ENCODE measurements at regions not wholly inside any gene's neighbourhood (a gene's known extent, or its start where the extent isn't known, plus 50 kb on each side); places are given as distances from the start of the nearest gene placed in this dataset.
"Not testable (repeated sequence)": the region's sequence is repeated elsewhere in the genome, so short reads cannot be mapped to it uniquely, and the experiment has no call there.

DNA sequence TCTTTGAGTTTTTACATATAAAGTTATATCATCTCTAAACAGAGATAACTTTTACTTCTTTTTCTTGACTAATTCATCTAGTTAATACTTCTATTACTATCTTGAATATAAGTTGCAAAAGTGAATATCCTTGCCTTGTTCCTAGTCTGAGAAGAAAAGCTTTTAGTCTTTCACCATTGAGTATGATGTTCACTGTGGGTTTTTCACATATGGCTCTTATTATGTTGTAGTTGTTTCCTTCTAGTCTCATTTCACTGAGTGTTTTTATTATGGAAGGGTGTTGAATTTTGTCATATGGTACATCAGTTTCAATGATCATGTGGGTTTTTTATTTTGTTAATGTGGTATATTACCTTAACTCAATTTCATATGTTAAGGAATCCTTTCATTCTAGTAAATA lies 488.3 kb downstream of the COL12A1 start (continued):
- TF ChIP-seq, protein P1, sequence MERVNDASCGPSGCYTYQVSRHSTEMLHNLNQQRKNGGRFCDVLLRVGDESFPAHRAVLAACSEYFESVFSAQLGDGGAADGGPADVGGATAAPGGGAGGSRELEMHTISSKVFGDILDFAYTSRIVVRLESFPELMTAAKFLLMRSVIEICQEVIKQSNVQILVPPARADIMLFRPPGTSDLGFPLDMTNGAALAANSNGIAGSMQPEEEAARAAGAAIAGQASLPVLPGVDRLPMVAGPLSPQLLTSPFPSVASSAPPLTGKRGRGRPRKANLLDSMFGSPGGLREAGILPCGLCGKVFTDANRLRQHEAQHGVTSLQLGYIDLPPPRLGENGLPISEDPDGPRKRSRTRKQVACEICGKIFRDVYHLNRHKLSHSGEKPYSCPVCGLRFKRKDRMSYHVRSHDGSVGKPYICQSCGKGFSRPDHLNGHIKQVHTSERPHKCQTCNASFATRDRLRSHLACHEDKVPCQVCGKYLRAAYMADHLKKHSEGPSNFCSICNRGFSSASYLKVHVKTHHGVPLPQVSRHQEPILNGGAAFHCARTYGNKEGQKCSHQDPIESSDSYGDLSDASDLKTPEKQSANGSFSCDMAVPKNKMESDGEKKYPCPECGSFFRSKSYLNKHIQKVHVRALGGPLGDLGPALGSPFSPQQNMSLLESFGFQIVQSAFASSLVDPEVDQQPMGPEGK (CRISPR knock-in tag; IDR thresholded peaks at IDR 0.05; ENCODE audit: borderline replicate concordance) = no peak

DNA sequence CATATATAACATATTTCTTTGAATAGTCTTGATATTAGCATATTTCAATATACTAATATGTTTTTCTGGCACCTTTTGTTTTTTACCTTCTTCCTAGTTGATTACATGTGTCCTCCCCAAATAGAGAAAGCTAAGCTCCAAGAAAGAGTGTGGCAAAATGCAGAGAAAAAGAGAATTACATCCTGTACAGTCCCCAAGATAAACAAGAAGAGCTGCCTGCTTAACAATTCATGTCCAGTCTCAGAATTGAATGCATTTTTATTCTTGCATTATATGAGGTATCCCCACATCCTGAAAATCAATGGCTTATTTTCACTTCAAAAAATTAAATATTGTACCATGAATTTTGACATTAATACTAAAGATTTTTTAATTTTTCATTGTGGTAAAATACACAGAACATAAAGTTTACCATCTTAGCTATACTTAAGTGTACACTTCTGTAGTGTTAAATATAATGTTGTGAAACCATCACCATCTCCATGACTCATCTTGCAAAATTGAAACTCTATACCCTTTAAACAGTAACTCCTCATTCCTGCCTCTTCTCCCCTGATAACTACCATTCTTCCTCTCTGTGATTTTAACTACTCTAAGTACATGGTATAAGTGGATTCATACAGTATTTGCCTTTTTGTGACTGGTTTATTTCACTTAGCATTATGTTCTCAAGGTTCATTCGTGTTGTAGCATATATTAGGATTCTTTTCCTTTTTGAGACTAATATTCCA lies 490.3 kb downstream of the COL12A1 start:
- no peak for ATAC-seq
- TF ChIP-seq ZFP3 (CRISPR knock-in tag; IDR thresholded peaks at IDR 0.05) = no peak
- TF ChIP-seq GLIS3 (CRISPR knock-in tag; IDR thresholded peaks at IDR 0.05) = no peak
- TF ChIP-seq ARNTL (CRISPR knock-in tag; IDR thresholded peaks at IDR 0.05; ENCODE audit: borderline replicate concordance, low read depth) = no peak
- TF ChIP-seq TCF4 (CRISPR knock-in tag; IDR thresholded peaks at IDR 0.05; ENCODE audit: borderline replicate concordance) = no peak
- no peak for TF ChIP-seq ESRRG (CRISPR knock-in tag; IDR thresholded peaks at IDR 0.05)
- no peak for TF ChIP-seq ZNF70 (CRISPR knock-in tag; IDR thresholded peaks at IDR 0.05)
- TF ChIP-seq ZFP30 (CRISPR knock-in tag; IDR thresholded peaks at IDR 0.05) = no peak
- no peak for TF ChIP-seq ZC3H10 (CRISPR knock-in tag; IDR thresholded peaks at IDR 0.05)
- TF ChIP-seq, protein P2, sequence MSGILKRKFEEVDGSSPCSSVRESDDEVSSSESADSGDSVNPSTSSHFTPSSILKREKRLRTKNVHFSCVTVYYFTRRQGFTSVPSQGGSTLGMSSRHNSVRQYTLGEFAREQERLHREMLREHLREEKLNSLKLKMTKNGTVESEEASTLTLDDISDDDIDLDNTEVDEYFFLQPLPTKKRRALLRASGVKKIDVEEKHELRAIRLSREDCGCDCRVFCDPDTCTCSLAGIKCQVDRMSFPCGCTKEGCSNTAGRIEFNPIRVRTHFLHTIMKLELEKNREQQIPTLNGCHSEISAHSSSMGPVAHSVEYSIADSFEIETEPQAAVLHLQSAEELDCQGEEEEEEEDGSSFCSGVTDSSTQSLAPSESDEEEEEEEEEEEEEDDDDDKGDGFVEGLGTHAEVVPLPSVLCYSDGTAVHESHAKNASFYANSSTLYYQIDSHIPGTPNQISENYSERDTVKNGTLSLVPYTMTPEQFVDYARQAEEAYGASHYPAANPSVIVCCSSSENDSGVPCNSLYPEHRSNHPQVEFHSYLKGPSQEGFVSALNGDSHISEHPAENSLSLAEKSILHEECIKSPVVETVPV (CRISPR knock-in tag; IDR thresholded peaks at IDR 0.05) = no peak
- no peak for TF ChIP-seq PPARA (CRISPR knock-in tag; IDR thresholded peaks at IDR 0.05; ENCODE audit: borderline replicate concordance)
- no peak for TF ChIP-seq SNAI2 (CRISPR knock-in tag; IDR thresholded peaks at IDR 0.05)
- no peak for TF ChIP-seq ZNF8 (CRISPR knock-in tag; IDR thresholded peaks at IDR 0.05)
- TF ChIP-seq ISL1 (CRISPR knock-in tag; IDR thresholded peaks at IDR 0.05) = no peak
- TF ChIP-seq, protein P3, sequence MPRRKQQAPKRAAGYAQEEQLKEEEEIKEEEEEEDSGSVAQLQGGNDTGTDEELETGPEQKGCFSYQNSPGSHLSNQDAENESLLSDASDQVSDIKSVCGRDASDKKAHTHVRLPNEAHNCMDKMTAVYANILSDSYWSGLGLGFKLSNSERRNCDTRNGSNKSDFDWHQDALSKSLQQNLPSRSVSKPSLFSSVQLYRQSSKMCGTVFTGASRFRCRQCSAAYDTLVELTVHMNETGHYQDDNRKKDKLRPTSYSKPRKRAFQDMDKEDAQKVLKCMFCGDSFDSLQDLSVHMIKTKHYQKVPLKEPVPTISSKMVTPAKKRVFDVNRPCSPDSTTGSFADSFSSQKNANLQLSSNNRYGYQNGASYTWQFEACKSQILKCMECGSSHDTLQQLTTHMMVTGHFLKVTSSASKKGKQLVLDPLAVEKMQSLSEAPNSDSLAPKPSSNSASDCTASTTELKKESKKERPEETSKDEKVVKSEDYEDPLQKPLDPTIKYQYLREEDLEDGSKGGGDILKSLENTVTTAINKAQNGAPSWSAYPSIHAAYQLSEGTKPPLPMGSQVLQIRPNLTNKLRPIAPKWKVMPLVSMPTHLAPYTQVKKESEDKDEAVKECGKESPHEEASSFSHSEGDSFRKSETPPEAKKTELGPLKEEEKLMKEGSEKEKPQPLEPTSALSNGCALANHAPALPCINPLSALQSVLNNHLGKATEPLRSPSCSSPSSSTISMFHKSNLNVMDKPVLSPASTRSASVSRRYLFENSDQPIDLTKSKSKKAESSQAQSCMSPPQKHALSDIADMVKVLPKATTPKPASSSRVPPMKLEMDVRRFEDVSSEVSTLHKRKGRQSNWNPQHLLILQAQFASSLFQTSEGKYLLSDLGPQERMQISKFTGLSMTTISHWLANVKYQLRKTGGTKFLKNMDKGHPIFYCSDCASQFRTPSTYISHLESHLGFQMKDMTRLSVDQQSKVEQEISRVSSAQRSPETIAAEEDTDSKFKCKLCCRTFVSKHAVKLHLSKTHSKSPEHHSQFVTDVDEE (CRISPR knock-in tag; IDR thresholded peaks at IDR 0.05) = no peak
- no peak for TF ChIP-seq CSDC2 (CRISPR knock-in tag; IDR thresholded peaks at IDR 0.05)
- no peak for TF ChIP-seq ZNF565 (CRISPR knock-in tag; conservative IDR thresholded peaks at IDR 0.05; ENCODE audit: low read depth)
- TF ChIP-seq, protein P4, sequence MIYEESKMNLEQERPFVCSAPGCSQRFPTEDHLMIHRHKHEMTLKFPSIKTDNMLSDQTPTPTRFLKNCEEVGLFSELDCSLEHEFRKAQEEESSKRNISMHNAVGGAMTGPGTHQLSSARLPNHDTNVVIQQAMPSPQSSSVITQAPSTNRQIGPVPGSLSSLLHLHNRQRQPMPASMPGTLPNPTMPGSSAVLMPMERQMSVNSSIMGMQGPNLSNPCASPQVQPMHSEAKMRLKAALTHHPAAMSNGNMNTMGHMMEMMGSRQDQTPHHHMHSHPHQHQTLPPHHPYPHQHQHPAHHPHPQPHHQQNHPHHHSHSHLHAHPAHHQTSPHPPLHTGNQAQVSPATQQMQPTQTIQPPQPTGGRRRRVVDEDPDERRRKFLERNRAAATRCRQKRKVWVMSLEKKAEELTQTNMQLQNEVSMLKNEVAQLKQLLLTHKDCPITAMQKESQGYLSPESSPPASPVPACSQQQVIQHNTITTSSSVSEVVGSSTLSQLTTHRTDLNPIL (CRISPR knock-in tag; IDR thresholded peaks at IDR 0.05; ENCODE audit: low read depth) = no peak

DNA sequence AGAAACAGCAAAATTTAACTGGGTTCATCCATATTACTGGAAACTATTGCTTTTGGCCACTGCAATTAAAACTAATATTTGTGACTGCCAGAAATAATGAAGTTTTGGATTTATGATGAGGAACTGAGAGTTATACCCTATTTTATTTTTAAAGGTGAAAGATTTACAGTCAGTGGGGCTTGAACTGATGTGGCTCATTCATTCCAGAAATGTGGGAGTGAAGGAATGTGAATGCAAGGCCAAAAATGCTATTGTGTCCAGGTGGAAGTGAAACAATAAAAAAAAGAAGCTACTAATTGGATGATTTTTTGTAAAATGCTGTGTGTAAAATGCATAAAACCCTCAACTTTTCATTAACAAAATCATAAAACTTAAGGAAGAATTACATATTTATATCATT lies 491.9 kb downstream of the COL12A1 start:
- TF ChIP-seq ZFP3 (CRISPR knock-in tag; IDR thresholded peaks at IDR 0.05) = no peak
- no peak for ATAC-seq

DNA sequence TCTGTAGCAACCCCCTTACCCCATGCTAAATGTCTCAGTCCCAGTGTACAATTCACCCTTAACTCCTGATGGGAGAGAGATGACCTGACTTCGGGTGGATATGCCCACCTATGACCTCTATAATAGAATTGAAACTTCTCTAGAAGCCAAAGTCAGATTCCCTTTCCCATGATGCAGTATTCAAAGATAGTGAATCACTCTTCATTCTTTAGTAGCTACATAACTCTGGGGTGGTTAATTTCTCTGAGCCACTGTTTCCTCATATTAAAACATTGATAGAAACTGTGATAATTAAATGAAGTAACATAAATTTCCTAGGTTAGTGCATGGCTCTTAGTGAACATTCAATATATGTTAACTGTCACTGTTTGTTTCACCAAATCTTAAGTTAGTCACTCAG lies 500.4 kb downstream of the COL12A1 start:
- no peak for ATAC-seq
- TF ChIP-seq, protein P5, sequence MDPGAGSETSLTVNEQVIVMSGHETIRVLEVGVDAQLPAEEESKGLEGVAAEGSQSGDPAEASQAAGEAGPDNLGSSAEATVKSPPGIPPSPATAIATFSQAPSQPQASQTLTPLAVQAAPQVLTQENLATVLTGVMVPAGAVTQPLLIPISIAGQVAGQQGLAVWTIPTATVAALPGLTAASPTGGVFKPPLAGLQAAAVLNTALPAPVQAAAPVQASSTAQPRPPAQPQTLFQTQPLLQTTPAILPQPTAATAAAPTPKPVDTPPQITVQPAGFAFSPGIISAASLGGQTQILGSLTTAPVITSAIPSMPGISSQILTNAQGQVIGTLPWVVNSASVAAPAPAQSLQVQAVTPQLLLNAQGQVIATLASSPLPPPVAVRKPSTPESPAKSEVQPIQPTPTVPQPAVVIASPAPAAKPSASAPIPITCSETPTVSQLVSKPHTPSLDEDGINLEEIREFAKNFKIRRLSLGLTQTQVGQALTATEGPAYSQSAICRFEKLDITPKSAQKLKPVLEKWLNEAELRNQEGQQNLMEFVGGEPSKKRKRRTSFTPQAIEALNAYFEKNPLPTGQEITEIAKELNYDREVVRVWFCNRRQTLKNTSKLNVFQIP (CRISPR knock-in tag; IDR thresholded peaks at IDR 0.05; ENCODE audit: borderline replicate concordance, low read depth) = no peak
- TF ChIP-seq, protein P4 (CRISPR knock-in tag; IDR thresholded peaks at IDR 0.05; ENCODE audit: low read depth) = no peak
- TF ChIP-seq ISL1 (CRISPR knock-in tag; IDR thresholded peaks at IDR 0.05) (no peak), SNAI2 (CRISPR knock-in tag; IDR thresholded peaks at IDR 0.05) (no peak), ZNF565 (CRISPR knock-in tag; conservative IDR thresholded peaks at IDR 0.05; ENCODE audit: low read depth) (no peak)

DNA sequence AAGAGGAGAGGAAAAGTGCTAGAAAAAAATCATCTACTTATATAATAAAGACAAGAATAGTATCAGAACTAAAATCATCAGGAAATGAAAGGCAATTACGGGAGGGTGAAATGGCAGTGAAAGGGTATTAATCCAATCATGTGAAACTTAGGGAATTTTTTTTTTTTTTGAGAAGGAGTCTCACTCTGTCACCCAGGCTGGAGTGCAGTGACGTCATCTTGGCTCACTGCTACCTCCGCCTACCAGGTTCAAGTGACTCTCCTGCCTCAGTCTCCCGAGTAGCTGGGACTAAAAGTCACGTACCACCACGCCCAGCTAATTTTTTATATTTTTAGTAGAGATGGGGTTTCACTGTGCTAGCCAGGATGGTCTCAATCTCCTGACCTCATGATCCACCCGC lies 501.3 kb downstream of the COL12A1 start:
- not testable (repeated sequence) for ATAC-seq

Measured in SK-N-SH treated with all-trans-retinoic acid at 6 μM for 48 hours (cell line).